Neural cell (in vitro differentiated cells): ENCODE measurements at regions not wholly inside any gene's neighbourhood (a gene's known extent, or its start where the extent isn't known, plus 50 kb on each side); places are given as distances from the start of the nearest gene placed in this dataset.
A peak's percentile ranks its signal among the peaks of the same experiment; 100 is the strongest.

Source experiments
- H2AFZ ChIP-seq: fragments of 200-600, 300-800 bp; sonication (generic), shearing (Covaris generic); 2 replicates; pipeline ENCODE4 v1.6.0; 2014; ENCODE audit warnings: low read depth, mild to moderate bottlenecking, antibody characterized with exemption, low read length, moderate library complexity
- H3F3A ChIP-seq: fragments of 200-600 bp; shearing (Covaris generic); 2 replicates; pipeline ENCODE4 v1.6.1; 2016; ENCODE audit warnings: mild to moderate bottlenecking, moderate library complexity, mixed read lengths, antibody characterized with exemption, low read length; ENCODE audit not compliant: insufficient read depth, poor library complexity, severe bottlenecking
- H3K27ac ChIP-seq: fragments of 200-600, 300-800 bp; sonication (generic), shearing (Covaris generic); 2 replicates; pipeline ENCODE4 v1.5.1; 2014; ENCODE audit warnings: mild to moderate bottlenecking, low read length, moderate library complexity
- H3K27me3 ChIP-seq: fragments of 300-800, 200-600 bp; sonication (generic), shearing (Covaris generic); 2 replicates; pipeline ENCODE4 v1.6.0; 2014; ENCODE audit warnings: mild to moderate bottlenecking, low read depth, low read length, moderate library complexity; ENCODE audit not compliant: insufficient read depth
- H3K36me3 ChIP-seq: fragments of 300-800, 200-600 bp; sonication (generic), shearing (Covaris generic); 2 replicates; pipeline ENCODE4 v1.5.1; 2014; ENCODE audit warnings: mild to moderate bottlenecking, antibody characterized with exemption, low read length, moderate library complexity; ENCODE audit not compliant: insufficient read depth
- H3K4me2 ChIP-seq: fragments of 300-800, 200-600 bp; sonication (generic), shearing (Covaris generic); 2 replicates; pipeline ENCODE4 v1.6.0; 2014; ENCODE audit warnings: mild to moderate bottlenecking, low read length
- H3K4me3 ChIP-seq: fragments of 300-800, 200-600 bp; sonication (generic), shearing (Covaris generic); 2 replicates; pipeline ENCODE4 v1.5.1; 2014; ENCODE audit warnings: mild to moderate bottlenecking, low read length, moderate library complexity
- H3K79me2 ChIP-seq: fragments of 200-600 bp; shearing (Covaris generic); replicated peaks from 2 replicates; pipeline ENCODE4 v1.6.0; 2014; ENCODE audit warnings: mild to moderate bottlenecking, low read length, moderate library complexity; ENCODE audit not compliant: insufficient read depth
- H3K9ac ChIP-seq: fragments of 300-800, 200-600 bp; sonication (generic), shearing (Covaris generic); 2 replicates; pipeline ENCODE4 v1.6.1; 2016; ENCODE audit warnings: mild to moderate bottlenecking, low read length, mixed read lengths
- H3K9me2 ChIP-seq: fragments of 200-600 bp; shearing (Covaris generic); 2 replicates; pipeline ENCODE4 v1.6.1; 2016; ENCODE audit warnings: mild to moderate bottlenecking, low read length, mixed read lengths; ENCODE audit not compliant: insufficient read depth
- H3K9me3 ChIP-seq: fragments of 200-600, 300-800 bp; sonication (generic), shearing (Covaris generic); 2 replicates; pipeline ENCODE4 v1.6.1; 2016; ENCODE audit warnings: mild to moderate bottlenecking, mixed run types, low read length, moderate library complexity, mixed read lengths
- H4K20me1 ChIP-seq: fragments of 200-600 bp; shearing (Covaris generic); 2 replicates; pipeline ENCODE4 v1.6.1; 2016; ENCODE audit warnings: mild to moderate bottlenecking, mixed run types; ENCODE audit not compliant: insufficient read depth
- CTCF ChIP-seq: fragments of 450-650 bp; IDR thresholded peaks from 2 replicates; pipeline ENCODE4 v1.5.1; 2014; ENCODE audit warnings: antibody characterized with exemption, mild to moderate bottlenecking, moderate library complexity; ENCODE audit not compliant: poor library complexity, severe bottlenecking
- EP300 ChIP-seq: fragments of 450-650 bp; conservative IDR thresholded peaks from 2 replicates; pipeline ENCODE4 v1.6.1; 2014; ENCODE audit warnings: antibody characterized with exemption, mild to moderate bottlenecking, moderate library complexity; ENCODE audit not compliant: poor library complexity, severe bottlenecking
- EZH2 ChIP-seq: fragments of 200-600, 300-800 bp; shearing (Covaris generic), sonication (generic); IDR thresholded peaks from 2 replicates; pipeline ENCODE4 v1.6.1; 2014; ENCODE audit warnings: antibody characterized with exemption, low read length, borderline replicate concordance, mild to moderate bottlenecking; ENCODE audit not compliant: insufficient read depth, poor library complexity, severe bottlenecking
- MXI1 ChIP-seq: fragments of 450-650 bp; conservative IDR thresholded peaks from 2 replicates; pipeline ENCODE4 v1.6.1; 2014; ENCODE audit warnings: antibody characterized with exemption, mild to moderate bottlenecking; ENCODE audit not compliant: poor library complexity, severe bottlenecking
- POLR2AphosphoS5 ChIP-seq: IDR thresholded peaks from 2 replicates; pipeline ENCODE4 v1.6.1; 2012
- RAD21 ChIP-seq: fragments of 450-650 bp; conservative IDR thresholded peaks from 2 replicates; pipeline ENCODE4 v1.6.1; 2014; ENCODE audit warnings: antibody characterized with exemption, mild to moderate bottlenecking, moderate library complexity
- REST ChIP-seq: IDR thresholded peaks from 2 replicates; pipeline ENCODE4 v1.6.1; 2012; ENCODE audit warnings: borderline replicate concordance
- SMC3 ChIP-seq: fragments of 450-650 bp; conservative IDR thresholded peaks from 2 replicates; pipeline ENCODE4 v1.6.1; 2014; ENCODE audit warnings: antibody characterized with exemption, mild to moderate bottlenecking, moderate library complexity; ENCODE audit not compliant: poor library complexity
- TAF1 ChIP-seq: IDR thresholded peaks from 2 replicates; pipeline ENCODE4 v1.6.1; 2012; ENCODE audit warnings: low read depth

- Histone ChIP-seq H3K4me2 (peak overlapping the region; percentile 25), H2AFZ (no peak overlapping the region), H3K36me3 (no peaks in the 10 kb centered on the region), H3K27me3 (no peaks in the 10 kb centered on the region), H3K9ac (peak overlapping the region; percentile 4), H3K9me3 (no peaks in the 10 kb centered on the region), H3K79me2 (no peaks in the 10 kb centered on the region), H3K27ac (peak overlapping the region; percentile 52), H3K4me3 (peak overlapping the region; percentile 31), H4K20me1 (no peaks in the 10 kb centered on the region), H3F3A (peaks cover 5% of the 10 kb centered on the region), H3K9me2 (no peaks in the 10 kb centered on the region)
- TF ChIP-seq CTCF: no peak
- peak; percentile 66 for TF ChIP-seq POLR2AphosphoS5
Observed at GRCh38 chr18:51915176-51915575, 424.8 kb upstream of the DCC start.

- no peak overlapping the region for H3K9ac ChIP-seq
- H3K9me3 ChIP-seq: peaks cover 5% of the 10 kb centered on the region
- TF ChIP-seq REST (no peak), POLR2AphosphoS5 (no peak), EZH2 (no peak), SMC3 (no peak), CTCF (no peak), RAD21 (no peak), MXI1 (no peak), TAF1 (no peak), EP300 (no peak)
Observed at GRCh38 chr18:51921862-51922261, 418.1 kb upstream of the DCC start.

More at GRCh38 chr18:51921862-51922261, 418.1 kb upstream of the DCC start:
- no peaks in the 10 kb centered on the region for H3F3A ChIP-seq
- H3K27me3 ChIP-seq: no peaks in the 10 kb centered on the region
- no peaks in the 10 kb centered on the region for H3K79me2 ChIP-seq
- no peaks in the 10 kb centered on the region for H4K20me1 ChIP-seq
- no peak overlapping the region for H3K4me3 ChIP-seq
- H3K27ac ChIP-seq: no peak overlapping the region
- H2AFZ ChIP-seq: no peak overlapping the region
- H3K9me2 ChIP-seq: no peaks in the 10 kb centered on the region
- no peak overlapping the region for H3K4me2 ChIP-seq
- H3K36me3 ChIP-seq: no peaks in the 10 kb centered on the region
